ENCODE measurements at regions not wholly inside any gene's neighbourhood (a gene's known extent, or its start where the extent isn't known, plus 50 kb on each side); places are given as distances from the start of the nearest gene placed in this dataset.

DNA sequence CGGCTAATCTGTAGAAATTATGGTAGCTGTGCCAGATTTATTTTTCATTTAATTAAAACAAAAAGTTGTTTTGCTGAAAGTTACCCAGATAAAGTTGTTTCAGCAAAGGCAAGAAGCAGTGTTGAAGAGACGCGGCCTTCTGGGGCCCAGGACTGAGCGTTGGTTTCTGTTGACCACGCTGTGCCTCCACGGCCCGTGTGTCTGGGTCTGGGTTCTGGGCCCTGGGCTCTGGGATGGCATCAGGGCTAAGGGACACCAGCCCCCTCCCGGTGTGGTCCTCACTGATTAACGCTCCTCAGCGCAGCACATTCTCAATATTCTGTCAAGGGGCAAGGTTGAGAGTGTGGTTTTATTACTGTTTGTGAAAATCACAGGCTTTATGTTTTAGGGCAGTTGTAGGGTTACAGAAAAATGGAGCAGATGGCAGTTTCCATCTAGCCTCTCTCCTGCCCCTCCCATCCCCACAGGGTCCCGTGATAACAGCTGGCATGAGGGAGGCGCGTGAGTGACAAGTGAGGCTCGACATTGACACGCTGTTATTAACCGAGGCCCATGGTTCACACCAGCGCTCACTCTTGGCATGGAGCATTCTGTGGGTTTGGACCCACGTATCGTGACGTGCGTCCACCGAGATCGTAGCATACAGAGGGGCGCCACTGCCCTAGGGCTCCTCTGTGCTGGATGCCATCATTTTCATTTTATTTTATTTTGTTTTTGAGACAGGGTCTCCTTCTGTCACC is 1231.4 kb downstream of the BRD1 start:
- Histone ChIP-seq H3K4me1 (ENCODE audit: insufficient read depth, low read length) (no peaks in the 10 kb centered on the region), H3K9ac (ENCODE audit: insufficient read depth, low read depth, low read length) (no peak overlapping the region), H4K20me1 (ENCODE audit: insufficient read depth, low read length) (no peaks in the 10 kb centered on the region), H3K36me3 (replicated peaks in 1 of 2; ENCODE audit: control insufficient read depth in 1 of 2, insufficient read depth in 2 of 2, low read length in 2 of 2) (no peaks in the 10 kb centered on the region), H3K79me2 (ENCODE audit: insufficient read depth, low read length) (no peaks in the 10 kb centered on the region), H3K27me3 (ENCODE audit: control insufficient read depth in 1 of 2, insufficient read depth in 2 of 2, low read length in 2 of 2) (no peaks in the 10 kb centered on the region), H3K9me3 (ENCODE audit: low read length) (peaks cover 9% of the 10 kb centered on the region; the same call in 1 of the 2 replicates), H3K27ac (ENCODE audit: extremely low read length, insufficient read depth, low read length) (no peak overlapping the region), H2AFZ (ENCODE audit: low read length) (no peak overlapping the region), H3K4me3 (replicated peaks in 1 of 3; ENCODE audit: insufficient read depth in 1 of 3, low read depth in 2 of 3, low read length in 3 of 3) (no peak overlapping the region), H3K4me2 (ENCODE audit: low read depth, low read length) (no peak overlapping the region)
- ChIA-PET CTCF (ENCODE audit: low intra/inter-chr PET ratio, low total read pairs) (no interaction called here), POLR2A (no interaction called here)
- 81% methylated on average over 20 of the region's 24 CpGs for WGBS (ENCODE audit: low lambda C conversion rate)
- intact Hi-C loops (cut with micrococcal nuclease; ENCODE audit: unreplicated experiment) (no loop called here), in situ Hi-C loops (cut with HindIII; ENCODE audit: extremely low pct_ligation_motif_present, low pct_unique_long_range_greater_than_20kb) (no loop called here)
- ATAC-seq (no peak), DNase-seq (ENCODE audit: low spot score) (no peak), FAIRE-seq (no peak)
- no TSS peak for BruUV-seq (replicated peaks)
- TF ChIP-seq SKI (IDR thresholded peaks at IDR 0.05; ENCODE audit: partially characterized antibody), result no peak
- TF ChIP-seq LCORL (IDR thresholded peaks at IDR 0.05), result no peak
- TF ChIP-seq LCORL (CRISPR knock-in tag; IDR thresholded peaks at IDR 0.05), result no peak
- no peak for TF ChIP-seq ZFP36 (IDR thresholded peaks at IDR 0.05; ENCODE audit: borderline replicate concordance, low read depth, low read length, partially characterized antibody)
- TF ChIP-seq ATAD3A (CRISPR knock-in tag; IDR thresholded peaks at IDR 0.05), result no peak
- no peak for TF ChIP-seq ZNF331 (CRISPR knock-in tag; IDR thresholded peaks at IDR 0.05)

DNA sequence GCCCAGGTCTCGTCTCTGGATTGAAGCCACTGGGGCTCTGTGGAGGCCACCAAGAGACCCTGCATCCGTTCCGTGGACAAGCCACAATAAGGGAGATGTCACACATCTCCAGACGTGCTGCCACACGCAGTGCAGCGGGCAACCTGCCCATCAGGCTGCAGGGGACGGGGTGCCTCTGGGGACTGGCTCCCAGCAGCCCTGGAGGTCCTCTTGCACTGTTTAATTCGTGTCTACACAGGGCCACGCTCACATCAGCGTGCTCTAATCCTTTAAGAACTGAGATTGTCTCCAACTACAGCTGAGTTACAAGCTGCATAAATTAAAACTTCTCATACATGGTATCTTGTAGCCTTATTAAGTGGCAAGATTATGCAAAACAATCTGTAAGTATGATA is 1232.2 kb downstream of the BRD1 start:
- no peak for DNase-seq (ENCODE audit: low spot score)
- Histone ChIP-seq H3K4me2 (ENCODE audit: low read depth, low read length) (no peak overlapping the region), H3K9ac (ENCODE audit: insufficient read depth, low read depth, low read length) (no peak overlapping the region), H4K20me1 (ENCODE audit: insufficient read depth, low read length) (no peaks in the 10 kb centered on the region), H3K27me3 (ENCODE audit: control insufficient read depth in 1 of 2, insufficient read depth in 2 of 2, low read length in 2 of 2) (no peaks in the 10 kb centered on the region), H3K9me3 (ENCODE audit: low read length) (peaks cover 9% of the 10 kb centered on the region; the same call in 1 of the 2 replicates), H2AFZ (ENCODE audit: low read length) (no peak overlapping the region), H3K4me1 (ENCODE audit: insufficient read depth, low read length) (no peaks in the 10 kb centered on the region), H3K4me3 (replicated peaks in 1 of 3; ENCODE audit: insufficient read depth in 1 of 3, low read depth in 2 of 3, low read length in 3 of 3) (no peak overlapping the region), H3K27ac (ENCODE audit: extremely low read length, insufficient read depth, low read length) (no peak overlapping the region), H3K36me3 (replicated peaks in 1 of 2; ENCODE audit: control insufficient read depth in 1 of 2, insufficient read depth in 2 of 2, low read length in 2 of 2) (no peaks in the 10 kb centered on the region), H3K79me2 (ENCODE audit: insufficient read depth, low read length) (no peaks in the 10 kb centered on the region)
- BruUV-seq (replicated peaks), result no TSS peak
- in situ Hi-C loops (cut with HindIII; ENCODE audit: extremely low pct_ligation_motif_present, low pct_unique_long_range_greater_than_20kb) (no loop called here), intact Hi-C loops (cut with micrococcal nuclease; ENCODE audit: unreplicated experiment) (no loop called here)
- POLR2A ChIA-PET, result no interaction called here
- ATAC-seq, result no peak
- FAIRE-seq, result no peak
- CTCF ChIA-PET (ENCODE audit: low intra/inter-chr PET ratio, low total read pairs), result no interaction called here
- 52% methylated on average over 3 of the region's 10 CpGs for WGBS (ENCODE audit: low lambda C conversion rate)
- TF ChIP-seq, protein P1, sequence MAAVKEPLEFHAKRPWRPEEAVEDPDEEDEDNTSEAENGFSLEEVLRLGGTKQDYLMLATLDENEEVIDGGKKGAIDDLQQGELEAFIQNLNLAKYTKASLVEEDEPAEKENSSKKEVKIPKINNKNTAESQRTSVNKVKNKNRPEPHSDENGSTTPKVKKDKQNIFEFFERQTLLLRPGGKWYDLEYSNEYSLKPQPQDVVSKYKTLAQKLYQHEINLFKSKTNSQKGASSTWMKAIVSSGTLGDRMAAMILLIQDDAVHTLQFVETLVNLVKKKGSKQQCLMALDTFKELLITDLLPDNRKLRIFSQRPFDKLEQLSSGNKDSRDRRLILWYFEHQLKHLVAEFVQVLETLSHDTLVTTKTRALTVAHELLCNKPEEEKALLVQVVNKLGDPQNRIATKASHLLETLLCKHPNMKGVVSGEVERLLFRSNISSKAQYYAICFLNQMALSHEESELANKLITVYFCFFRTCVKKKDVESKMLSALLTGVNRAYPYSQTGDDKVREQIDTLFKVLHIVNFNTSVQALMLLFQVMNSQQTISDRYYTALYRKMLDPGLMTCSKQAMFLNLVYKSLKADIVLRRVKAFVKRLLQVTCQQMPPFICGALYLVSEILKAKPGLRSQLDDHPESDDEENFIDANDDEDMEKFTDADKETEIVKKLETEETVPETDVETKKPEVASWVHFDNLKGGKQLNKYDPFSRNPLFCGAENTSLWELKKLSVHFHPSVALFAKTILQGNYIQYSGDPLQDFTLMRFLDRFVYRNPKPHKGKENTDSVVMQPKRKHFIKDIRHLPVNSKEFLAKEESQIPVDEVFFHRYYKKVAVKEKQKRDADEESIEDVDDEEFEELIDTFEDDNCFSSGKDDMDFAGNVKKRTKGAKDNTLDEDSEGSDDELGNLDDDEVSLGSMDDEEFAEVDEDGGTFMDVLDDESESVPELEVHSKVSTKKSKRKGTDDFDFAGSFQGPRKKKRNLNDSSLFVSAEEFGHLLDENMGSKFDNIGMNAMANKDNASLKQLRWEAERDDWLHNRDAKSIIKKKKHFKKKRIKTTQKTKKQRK (IDR thresholded peaks at IDR 0.05; ENCODE audit: low read length), result no peak
- TF ChIP-seq RNF2 (conservative IDR thresholded peaks at IDR 0.05; ENCODE audit: low read depth), result no peak
- TF ChIP-seq GZF1 (CRISPR knock-in tag; IDR thresholded peaks at IDR 0.05), result no peak
- no peak for TF ChIP-seq NAIF1 (CRISPR knock-in tag; IDR thresholded peaks at IDR 0.05; ENCODE audit: borderline replicate concordance)
- no peak for TF ChIP-seq NFE2L1 (CRISPR knock-in tag; IDR thresholded peaks at IDR 0.05; ENCODE audit: borderline replicate concordance)
- TF ChIP-seq MIER2 (CRISPR knock-in tag; IDR thresholded peaks at IDR 0.05), result no peak
- TF ChIP-seq ZNF446 (CRISPR knock-in tag; IDR thresholded peaks at IDR 0.05), result no peak
- no peak for TF ChIP-seq ZNF567 (CRISPR knock-in tag; IDR thresholded peaks at IDR 0.05; ENCODE audit: borderline replicate concordance)
- TF ChIP-seq SRSF9 (IDR thresholded peaks at IDR 0.05; ENCODE audit: borderline replicate concordance, insufficient read depth, low read depth, low read length, poor library complexity, severe bottlenecking), result no peak
- TF ChIP-seq CBX5 (CRISPR knock-in tag; IDR thresholded peaks at IDR 0.05; ENCODE audit: borderline replicate concordance), result no peak
- TF ChIP-seq ZNF737 (CRISPR knock-in tag; IDR thresholded peaks at IDR 0.05; ENCODE audit: borderline replicate concordance), result no peak
- TF ChIP-seq TMF1 (CRISPR knock-in tag; IDR thresholded peaks at IDR 0.05; ENCODE audit: low read depth), result no peak

Data from HepG2 (cell line).